NT2/D1 (cell line): ENCODE measurements at regions not wholly inside any gene's neighbourhood (a gene's known extent, or its start where the extent isn't known, plus 50 kb on each side); places are given as distances from the start of the nearest gene placed in this dataset.

Source experiments
- SUZ12 ChIP-seq: IDR thresholded peaks from 2 replicates; pipeline ENCODE4 v1.6.1; 2011; ENCODE audit not compliant: insufficient read length, insufficient read depth; ENCODE audit errors: extremely low read depth
- YY1 ChIP-seq: IDR thresholded peaks from 2 replicates; pipeline ENCODE4 v1.6.1; 2011; ENCODE audit not compliant: insufficient read length, insufficient read depth
- ZNF274 ChIP-seq: IDR thresholded peaks from 2 replicates; pipeline ENCODE4 v1.6.1; 2011; ENCODE audit warnings: mild to moderate bottlenecking, low read depth, low read length

DNA sequence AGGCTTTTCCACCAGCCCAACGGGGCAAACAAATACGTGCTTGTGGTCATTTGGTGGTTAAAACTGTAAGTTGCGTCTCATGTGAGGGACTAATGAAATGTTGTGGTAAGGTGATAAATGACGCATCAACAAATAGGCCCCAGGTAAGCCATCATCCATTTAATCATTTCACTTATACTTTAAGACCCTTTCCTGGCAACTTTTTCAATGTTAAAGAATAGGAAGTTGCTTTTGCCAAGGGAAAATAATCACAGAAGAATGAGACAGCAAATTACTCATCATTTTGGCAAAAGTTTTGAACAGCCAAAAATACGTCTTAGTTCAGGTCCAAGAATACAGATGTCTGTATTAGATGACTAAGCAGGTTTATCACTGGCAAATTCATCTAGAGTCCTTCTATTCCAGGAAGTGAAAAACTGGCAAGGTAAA is 660.4 kb downstream of the SLITRK1 start:
- TF ChIP-seq YY1 = no peak
- TF ChIP-seq SUZ12 = no peak
- no peak for TF ChIP-seq ZNF274
